DND-41 (cell line): ENCODE measurements at regions not wholly inside any gene's neighbourhood (a gene's known extent, or its start where the extent isn't known, plus 50 kb on each side); places are given as distances from the start of the nearest gene placed in this dataset.

ENCODE experiments used
- ATAC-seq: fragments of 200-7000 bp; cut with Tn5 transposase; 3 replicates; pipeline ENCODE4 v1.9.1; 2021; ENCODE audit warnings: low read depth; ENCODE audit not compliant: insufficient read depth
- DNase-seq: peaks from one replicate; pipeline ENCODE4 v3.0.0-alpha.2; 2020
- H2AFZ ChIP-seq: 2 replicates; pipeline ENCODE4 v1.6.0; 2012; ENCODE audit warnings: low read depth, low read length
- H3K27ac ChIP-seq: 2 replicates; pipeline ENCODE4 v1.5.1; 2012; ENCODE audit warnings: low read length, inconsistent platforms
- H3K27me3 ChIP-seq: fragments of 200-600 bp; sonication (generic); 2 replicates; pipeline ENCODE4 v1.6.0; 2012; ENCODE audit warnings: low read length, mild to moderate bottlenecking, inconsistent platforms; ENCODE audit not compliant: insufficient read depth, poor library complexity
- H3K36me3 ChIP-seq: 2 replicates; pipeline ENCODE4 v1.5.1; 2012; ENCODE audit warnings: low read length, inconsistent platforms; ENCODE audit not compliant: insufficient read depth
- H3K4me1 ChIP-seq: 2 replicates; pipeline ENCODE4 v1.5.1; 2012; ENCODE audit warnings: mild to moderate bottlenecking, low read length; ENCODE audit not compliant: insufficient read depth
- H3K4me2 ChIP-seq: 2 replicates; pipeline ENCODE4 v1.6.0; 2012; ENCODE audit warnings: mild to moderate bottlenecking, moderate library complexity, low read length, inconsistent platforms; ENCODE audit not compliant: insufficient read depth
- H3K4me3 ChIP-seq, 2 experiments: fragments of 200-600 bp in 1 of 2; shearing (Covaris generic) in 1 of 2; 2 replicates each; pipeline ENCODE4 v1.5.1; 2012 to 2016; ENCODE audit warnings: inconsistent platforms in 2 of 2, low read length in 2 of 2, mild to moderate bottlenecking in 2 of 2, low read depth in 1 of 2, moderate library complexity in 1 of 2
- H3K79me2 ChIP-seq: 2 replicates; pipeline ENCODE4 v1.6.0; 2012; ENCODE audit warnings: low read length, inconsistent platforms; ENCODE audit not compliant: insufficient read depth
- H3K9ac ChIP-seq: 2 replicates; pipeline ENCODE4 v1.6.0; 2012; ENCODE audit warnings: low read depth, mild to moderate bottlenecking, inconsistent platforms, low read length, moderate library complexity
- H3K9me3 ChIP-seq: 2 replicates; pipeline ENCODE4 v1.5.1; 2012; ENCODE audit warnings: low read length, moderate library complexity, mild to moderate bottlenecking, inconsistent platforms; ENCODE audit not compliant: insufficient read depth, severe bottlenecking
- H4K20me1 ChIP-seq: 2 replicates; pipeline ENCODE4 v1.6.0; 2012; ENCODE audit warnings: low read length; ENCODE audit not compliant: insufficient read depth
- EZH2 ChIP-seq: IDR thresholded peaks from 3 replicates; pipeline ENCODE4 v1.6.1; 2012; ENCODE audit warnings: borderline replicate concordance, low read depth, mild to moderate bottlenecking, moderate library complexity, low read length, inconsistent platforms; ENCODE audit not compliant: severe bottlenecking
- TF ChIP-seq, protein P1 (sequence below): IDR thresholded peaks from 2 replicates; pipeline ENCODE4 v1.5.1; 2012; ENCODE audit warnings: borderline replicate concordance, low read length, moderate library complexity, mild to moderate bottlenecking; ENCODE audit not compliant: poor library complexity, severe bottlenecking; ENCODE audit errors: extremely low read depth

DNA sequence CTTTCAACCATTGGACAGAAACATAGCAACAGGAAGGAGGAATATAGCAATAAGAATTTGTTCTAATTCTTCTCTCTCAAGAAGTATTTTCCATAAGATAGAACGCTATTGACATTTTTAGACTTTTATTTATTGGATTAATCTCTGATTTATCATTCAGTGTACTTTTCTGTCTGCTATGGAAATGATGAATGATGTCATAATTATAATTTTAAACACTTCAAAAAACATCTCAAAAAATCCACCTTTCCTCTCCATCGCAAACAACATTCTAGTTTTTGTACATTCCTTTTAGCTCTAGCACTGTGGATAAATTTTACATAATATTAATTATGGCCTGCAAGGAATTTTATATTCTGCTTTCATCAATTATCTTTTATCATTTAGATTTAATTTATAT lies 643.2 kb downstream of the DHX35 start:
- no peak for DNase-seq
- no peaks in the 10 kb centered on the region for H3K36me3 ChIP-seq
- H2AFZ ChIP-seq, result no peak overlapping the region
- H3K79me2 ChIP-seq, result no peaks in the 10 kb centered on the region
- H3K27ac ChIP-seq, result no peak overlapping the region
- no peak for ATAC-seq
- H3K4me3 ChIP-seq, result no peak overlapping the region
- no peak overlapping the region for H3K9ac ChIP-seq
- H3K9me3 ChIP-seq, result no peaks in the 10 kb centered on the region
- no peaks in the 10 kb centered on the region for H4K20me1 ChIP-seq
- H3K27me3 ChIP-seq, result no peaks in the 10 kb centered on the region
- no peaks in the 10 kb centered on the region for H3K4me1 ChIP-seq
- no peak for TF ChIP-seq EZH2
- TF ChIP-seq, protein P1, sequence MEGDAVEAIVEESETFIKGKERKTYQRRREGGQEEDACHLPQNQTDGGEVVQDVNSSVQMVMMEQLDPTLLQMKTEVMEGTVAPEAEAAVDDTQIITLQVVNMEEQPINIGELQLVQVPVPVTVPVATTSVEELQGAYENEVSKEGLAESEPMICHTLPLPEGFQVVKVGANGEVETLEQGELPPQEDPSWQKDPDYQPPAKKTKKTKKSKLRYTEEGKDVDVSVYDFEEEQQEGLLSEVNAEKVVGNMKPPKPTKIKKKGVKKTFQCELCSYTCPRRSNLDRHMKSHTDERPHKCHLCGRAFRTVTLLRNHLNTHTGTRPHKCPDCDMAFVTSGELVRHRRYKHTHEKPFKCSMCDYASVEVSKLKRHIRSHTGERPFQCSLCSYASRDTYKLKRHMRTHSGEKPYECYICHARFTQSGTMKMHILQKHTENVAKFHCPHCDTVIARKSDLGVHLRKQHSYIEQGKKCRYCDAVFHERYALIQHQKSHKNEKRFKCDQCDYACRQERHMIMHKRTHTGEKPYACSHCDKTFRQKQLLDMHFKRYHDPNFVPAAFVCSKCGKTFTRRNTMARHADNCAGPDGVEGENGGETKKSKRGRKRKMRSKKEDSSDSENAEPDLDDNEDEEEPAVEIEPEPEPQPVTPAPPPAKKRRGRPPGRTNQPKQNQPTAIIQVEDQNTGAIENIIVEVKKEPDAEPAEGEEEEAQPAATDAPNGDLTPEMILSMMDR, result no peak
- no peak overlapping the region for H3K4me2 ChIP-seq

DNA sequence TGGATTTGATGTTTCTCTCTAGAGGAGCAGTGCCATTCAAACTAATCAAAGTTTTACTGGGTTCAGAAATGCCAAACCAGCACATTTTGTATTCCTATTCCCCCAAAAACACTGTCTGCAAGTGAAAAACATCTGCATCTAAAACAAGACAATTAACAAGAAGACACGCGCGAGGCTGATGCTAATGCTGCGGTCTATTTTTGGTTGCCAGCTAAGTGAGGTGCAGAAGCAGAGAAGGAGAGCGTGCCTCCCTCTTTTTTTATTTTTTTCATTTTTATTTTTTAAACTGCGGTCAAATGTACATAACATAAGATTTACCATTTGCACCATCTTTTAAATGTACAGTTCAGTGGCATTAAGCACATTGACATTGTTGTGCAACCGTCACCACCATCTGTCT lies 641.1 kb downstream of the DHX35 start:
- no peak overlapping the region for H3K4me2 ChIP-seq
- DNase-seq (no peak), ATAC-seq (no peak)
- no peak overlapping the region for H3K27ac ChIP-seq
- H3K36me3 ChIP-seq, result no peaks in the 10 kb centered on the region
- H3K79me2 ChIP-seq, result no peaks in the 10 kb centered on the region
- TF ChIP-seq, protein P1, result no peak
- TF ChIP-seq EZH2, result no peak
- H3K9me3 ChIP-seq, result no peaks in the 10 kb centered on the region
- no peaks in the 10 kb centered on the region for H3K27me3 ChIP-seq
- no peak overlapping the region for H3K4me3 ChIP-seq
- H3K4me1 ChIP-seq, result no peaks in the 10 kb centered on the region
- H2AFZ ChIP-seq, result no peak overlapping the region
- H4K20me1 ChIP-seq, result no peaks in the 10 kb centered on the region
- no peak overlapping the region for H3K9ac ChIP-seq

GRCh38 chr20:39602649-39603048 lies 640.5 kb downstream of the DHX35 start:
- no peaks in the 10 kb centered on the region for H3K9me3 ChIP-seq
- H4K20me1 ChIP-seq, result no peaks in the 10 kb centered on the region
- H3K9ac ChIP-seq, result no peak overlapping the region
- DNase-seq (no peak), ATAC-seq (no peak)
- no peaks in the 10 kb centered on the region for H3K36me3 ChIP-seq
- no peak overlapping the region for H2AFZ ChIP-seq
- no peak for TF ChIP-seq EZH2
- TF ChIP-seq, protein P1, result no peak
- H3K27me3 ChIP-seq, result no peaks in the 10 kb centered on the region
- no peak overlapping the region for H3K4me2 ChIP-seq
- H3K4me3 ChIP-seq, result no peak overlapping the region
- H3K27ac ChIP-seq, result no peak overlapping the region
- H3K79me2 ChIP-seq, result no peaks in the 10 kb centered on the region
- H3K4me1 ChIP-seq, result no peaks in the 10 kb centered on the region

DNA sequence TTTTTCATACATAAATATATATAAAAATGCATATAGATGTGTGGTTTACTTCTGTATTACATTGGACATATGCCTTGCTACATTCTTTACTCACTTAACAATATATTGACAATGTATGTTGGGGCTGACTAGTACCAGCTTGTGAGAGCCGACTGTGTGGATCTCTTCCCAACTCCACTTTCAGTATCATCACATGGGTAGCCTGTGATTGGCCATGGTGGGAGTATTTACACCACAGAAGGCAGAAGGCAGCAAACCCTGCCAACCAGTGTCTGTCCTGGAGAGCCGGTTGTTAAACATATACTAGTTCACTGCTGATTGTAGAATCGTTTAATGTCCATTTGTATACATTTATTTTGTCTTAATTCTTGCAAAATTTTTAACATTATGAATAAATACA lies 638.7 kb downstream of the DHX35 start:
- no peak overlapping the region for H2AFZ ChIP-seq
- ATAC-seq, result no peak
- no peak overlapping the region for H3K4me2 ChIP-seq

More for the DNA sequence above, 638.7 kb downstream of the DHX35 start:
- Histone ChIP-seq H3K79me2 (no peaks in the 10 kb centered on the region), H3K9ac (no peak overlapping the region), H3K4me1 (no peaks in the 10 kb centered on the region), H3K27ac (no peak overlapping the region), H3K36me3 (no peaks in the 10 kb centered on the region), H4K20me1 (no peaks in the 10 kb centered on the region), H3K4me3 (no peak overlapping the region), H3K9me3 (no peaks in the 10 kb centered on the region), H3K27me3 (no peaks in the 10 kb centered on the region)
- DNase-seq, result no peak
- TF ChIP-seq, protein P1, result no peak
- no peak for TF ChIP-seq EZH2
